H1 (cell line): ENCODE measurements at regions not wholly inside any gene's neighbourhood (a gene's known extent, or its start where the extent isn't known, plus 50 kb on each side); places are given as distances from the start of the nearest gene placed in this dataset.

ENCODE experiments used
- TF ChIP-seq, protein P1 (sequence below): fragments of 300-600 bp; sonication (generic); IDR thresholded peaks from 2 replicates; pipeline ENCODE4 v1.7.1; 2012; ENCODE audit warnings: low read length, moderate library complexity, mild to moderate bottlenecking, inconsistent platforms; ENCODE audit not compliant: insufficient replicate concordance

DNA sequence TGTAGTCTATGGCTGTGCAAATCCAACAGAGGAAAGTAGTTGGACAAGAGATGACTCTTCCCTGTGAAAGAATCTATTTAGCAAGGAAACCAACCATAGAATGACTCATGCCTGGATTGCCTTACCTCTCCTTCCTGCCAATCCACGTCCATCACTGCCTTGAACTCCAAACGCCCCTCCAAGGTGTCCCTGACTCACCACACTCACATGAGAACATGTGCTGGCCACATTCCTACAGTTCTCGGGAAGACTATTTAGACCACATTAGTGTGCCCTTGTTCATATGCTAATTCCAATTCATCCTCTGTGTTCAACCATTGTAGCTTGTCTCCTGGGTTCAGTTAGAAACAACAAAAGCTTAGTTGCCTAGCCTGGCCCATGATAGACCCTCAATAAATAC is 157.3 kb downstream of the SLC30A10 start (continued):
- TF ChIP-seq, protein P1, sequence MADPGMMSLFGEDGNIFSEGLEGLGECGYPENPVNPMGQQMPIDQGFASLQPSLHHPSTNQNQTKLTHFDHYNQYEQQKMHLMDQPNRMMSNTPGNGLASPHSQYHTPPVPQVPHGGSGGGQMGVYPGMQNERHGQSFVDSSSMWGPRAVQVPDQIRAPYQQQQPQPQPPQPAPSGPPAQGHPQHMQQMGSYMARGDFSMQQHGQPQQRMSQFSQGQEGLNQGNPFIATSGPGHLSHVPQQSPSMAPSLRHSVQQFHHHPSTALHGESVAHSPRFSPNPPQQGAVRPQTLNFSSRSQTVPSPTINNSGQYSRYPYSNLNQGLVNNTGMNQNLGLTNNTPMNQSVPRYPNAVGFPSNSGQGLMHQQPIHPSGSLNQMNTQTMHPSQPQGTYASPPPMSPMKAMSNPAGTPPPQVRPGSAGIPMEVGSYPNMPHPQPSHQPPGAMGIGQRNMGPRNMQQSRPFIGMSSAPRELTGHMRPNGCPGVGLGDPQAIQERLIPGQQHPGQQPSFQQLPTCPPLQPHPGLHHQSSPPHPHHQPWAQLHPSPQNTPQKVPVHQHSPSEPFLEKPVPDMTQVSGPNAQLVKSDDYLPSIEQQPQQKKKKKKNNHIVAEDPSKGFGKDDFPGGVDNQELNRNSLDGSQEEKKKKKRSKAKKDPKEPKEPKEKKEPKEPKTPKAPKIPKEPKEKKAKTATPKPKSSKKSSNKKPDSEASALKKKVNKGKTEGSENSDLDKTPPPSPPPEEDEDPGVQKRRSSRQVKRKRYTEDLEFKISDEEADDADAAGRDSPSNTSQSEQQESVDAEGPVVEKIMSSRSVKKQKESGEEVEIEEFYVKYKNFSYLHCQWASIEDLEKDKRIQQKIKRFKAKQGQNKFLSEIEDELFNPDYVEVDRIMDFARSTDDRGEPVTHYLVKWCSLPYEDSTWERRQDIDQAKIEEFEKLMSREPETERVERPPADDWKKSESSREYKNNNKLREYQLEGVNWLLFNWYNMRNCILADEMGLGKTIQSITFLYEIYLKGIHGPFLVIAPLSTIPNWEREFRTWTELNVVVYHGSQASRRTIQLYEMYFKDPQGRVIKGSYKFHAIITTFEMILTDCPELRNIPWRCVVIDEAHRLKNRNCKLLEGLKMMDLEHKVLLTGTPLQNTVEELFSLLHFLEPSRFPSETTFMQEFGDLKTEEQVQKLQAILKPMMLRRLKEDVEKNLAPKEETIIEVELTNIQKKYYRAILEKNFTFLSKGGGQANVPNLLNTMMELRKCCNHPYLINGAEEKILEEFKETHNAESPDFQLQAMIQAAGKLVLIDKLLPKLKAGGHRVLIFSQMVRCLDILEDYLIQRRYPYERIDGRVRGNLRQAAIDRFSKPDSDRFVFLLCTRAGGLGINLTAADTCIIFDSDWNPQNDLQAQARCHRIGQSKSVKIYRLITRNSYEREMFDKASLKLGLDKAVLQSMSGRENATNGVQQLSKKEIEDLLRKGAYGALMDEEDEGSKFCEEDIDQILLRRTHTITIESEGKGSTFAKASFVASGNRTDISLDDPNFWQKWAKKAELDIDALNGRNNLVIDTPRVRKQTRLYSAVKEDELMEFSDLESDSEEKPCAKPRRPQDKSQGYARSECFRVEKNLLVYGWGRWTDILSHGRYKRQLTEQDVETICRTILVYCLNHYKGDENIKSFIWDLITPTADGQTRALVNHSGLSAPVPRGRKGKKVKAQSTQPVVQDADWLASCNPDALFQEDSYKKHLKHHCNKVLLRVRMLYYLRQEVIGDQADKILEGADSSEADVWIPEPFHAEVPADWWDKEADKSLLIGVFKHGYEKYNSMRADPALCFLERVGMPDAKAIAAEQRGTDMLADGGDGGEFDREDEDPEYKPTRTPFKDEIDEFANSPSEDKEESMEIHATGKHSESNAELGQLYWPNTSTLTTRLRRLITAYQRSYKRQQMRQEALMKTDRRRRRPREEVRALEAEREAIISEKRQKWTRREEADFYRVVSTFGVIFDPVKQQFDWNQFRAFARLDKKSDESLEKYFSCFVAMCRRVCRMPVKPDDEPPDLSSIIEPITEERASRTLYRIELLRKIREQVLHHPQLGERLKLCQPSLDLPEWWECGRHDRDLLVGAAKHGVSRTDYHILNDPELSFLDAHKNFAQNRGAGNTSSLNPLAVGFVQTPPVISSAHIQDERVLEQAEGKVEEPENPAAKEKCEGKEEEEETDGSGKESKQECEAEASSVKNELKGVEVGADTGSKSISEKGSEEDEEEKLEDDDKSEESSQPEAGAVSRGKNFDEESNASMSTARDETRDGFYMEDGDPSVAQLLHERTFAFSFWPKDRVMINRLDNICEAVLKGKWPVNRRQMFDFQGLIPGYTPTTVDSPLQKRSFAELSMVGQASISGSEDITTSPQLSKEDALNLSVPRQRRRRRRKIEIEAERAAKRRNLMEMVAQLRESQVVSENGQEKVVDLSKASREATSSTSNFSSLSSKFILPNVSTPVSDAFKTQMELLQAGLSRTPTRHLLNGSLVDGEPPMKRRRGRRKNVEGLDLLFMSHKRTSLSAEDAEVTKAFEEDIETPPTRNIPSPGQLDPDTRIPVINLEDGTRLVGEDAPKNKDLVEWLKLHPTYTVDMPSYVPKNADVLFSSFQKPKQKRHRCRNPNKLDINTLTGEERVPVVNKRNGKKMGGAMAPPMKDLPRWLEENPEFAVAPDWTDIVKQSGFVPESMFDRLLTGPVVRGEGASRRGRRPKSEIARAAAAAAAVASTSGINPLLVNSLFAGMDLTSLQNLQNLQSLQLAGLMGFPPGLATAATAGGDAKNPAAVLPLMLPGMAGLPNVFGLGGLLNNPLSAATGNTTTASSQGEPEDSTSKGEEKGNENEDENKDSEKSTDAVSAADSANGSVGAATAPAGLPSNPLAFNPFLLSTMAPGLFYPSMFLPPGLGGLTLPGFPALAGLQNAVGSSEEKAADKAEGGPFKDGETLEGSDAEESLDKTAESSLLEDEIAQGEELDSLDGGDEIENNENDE = no peak
